H9 (cell line): ENCODE measurements at regions not wholly inside any gene's neighbourhood (a gene's known extent, or its start where the extent isn't known, plus 50 kb on each side); places are given as distances from the start of the nearest gene placed in this dataset.

Source experiments
- DNase-seq: peaks from one replicate; pipeline ENCODE4 v3.0.0-alpha.2; 2017
- H2AFZ ChIP-seq: one replicate; pipeline ENCODE4 v1.6.1; 2013; ENCODE audit warnings: mild to moderate bottlenecking, low read length, control low read depth, moderate library complexity
- H2AK5ac ChIP-seq: 2 replicates; pipeline ENCODE4 v1.6.1; 2013; ENCODE audit warnings: low read length, control low read depth, mixed read lengths; ENCODE audit not compliant: insufficient read length
- H2BK120ac ChIP-seq: one replicate; pipeline ENCODE4 v1.6.1; 2013; ENCODE audit warnings: low read depth, mild to moderate bottlenecking, low read length, control low read depth, inconsistent platforms; ENCODE audit not compliant: poor library complexity, severe bottlenecking
- H2BK12ac ChIP-seq: 2 replicates; pipeline ENCODE4 v1.6.1; 2013; ENCODE audit warnings: low read length, control low read depth, mixed read lengths, low read depth; ENCODE audit not compliant: insufficient read length
- H2BK15ac ChIP-seq: 2 replicates; pipeline ENCODE4 v1.6.1; 2013; ENCODE audit warnings: low read depth, low read length, control low read depth
- H2BK20ac ChIP-seq: one replicate; pipeline ENCODE4 v1.6.1; 2013; ENCODE audit warnings: low read depth, mild to moderate bottlenecking, low read length, control low read depth, inconsistent platforms; ENCODE audit not compliant: poor library complexity, severe bottlenecking
- H2BK5ac ChIP-seq: 2 replicates; pipeline ENCODE4 v1.6.1; 2013; ENCODE audit warnings: low read length, control low read depth, mixed read lengths; ENCODE audit not compliant: insufficient read length
- H3K14ac ChIP-seq: 2 replicates; pipeline ENCODE4 v1.6.1; 2013; ENCODE audit warnings: low read length, control low read depth; ENCODE audit not compliant: insufficient read depth
- H3K18ac ChIP-seq: 2 replicates; pipeline ENCODE4 v1.6.1; 2013; ENCODE audit warnings: low read depth, mild to moderate bottlenecking, mixed read lengths, low read length, control low read depth; ENCODE audit not compliant: insufficient read length
- H3K23ac ChIP-seq: 2 replicates; pipeline ENCODE4 v1.6.1; 2013; ENCODE audit warnings: low read length, control low read depth, mixed read lengths, low read depth; ENCODE audit not compliant: insufficient read length
- H3K23me2 ChIP-seq: 2 replicates; pipeline ENCODE4 v1.6.1; 2013; ENCODE audit warnings: low read depth, mild to moderate bottlenecking, mixed read lengths, low read length, control low read depth; ENCODE audit not compliant: insufficient read length, poor library complexity, severe bottlenecking
- H3K27ac ChIP-seq: 2 replicates; pipeline ENCODE4 v1.5.1; 2013; ENCODE audit warnings: low read length, control low read depth, mixed read lengths, low read depth; ENCODE audit not compliant: insufficient read length
- H3K27me3 ChIP-seq: 2 replicates; pipeline ENCODE4 v1.6.1; 2013; ENCODE audit warnings: low read length, control low read depth, inconsistent platforms; ENCODE audit not compliant: insufficient read depth
- H3K4ac ChIP-seq: 2 replicates; pipeline ENCODE4 v1.6.1; 2013; ENCODE audit warnings: low read depth, mild to moderate bottlenecking, control low read depth, inconsistent platforms, low read length, moderate library complexity
- H3K4me1 ChIP-seq: 2 replicates; pipeline ENCODE4 v1.6.1; 2013; ENCODE audit warnings: low read length, control low read depth, inconsistent platforms; ENCODE audit not compliant: insufficient read depth
- H3K4me2 ChIP-seq: 2 replicates; pipeline ENCODE4 v1.6.1; 2013; ENCODE audit warnings: low read length, control low read depth, mixed read lengths; ENCODE audit not compliant: insufficient read length, insufficient read depth
- H3K56ac ChIP-seq: 2 replicates; pipeline ENCODE4 v1.6.1; 2013; ENCODE audit warnings: low read depth, mild to moderate bottlenecking, mixed read lengths, low read length, control low read depth; ENCODE audit not compliant: insufficient read length
- H3K79me1 ChIP-seq: 2 replicates; pipeline ENCODE4 v1.6.1; 2013; ENCODE audit warnings: low read depth, mild to moderate bottlenecking, moderate library complexity, low read length, control low read depth, inconsistent platforms; ENCODE audit not compliant: insufficient read depth, poor library complexity, severe bottlenecking
- H3K79me2 ChIP-seq: 2 replicates; pipeline ENCODE4 v1.6.1; 2013; ENCODE audit warnings: low read length, control low read depth, inconsistent platforms; ENCODE audit not compliant: insufficient read depth
- H3K9ac ChIP-seq: 2 replicates; pipeline ENCODE4 v1.6.1; 2013; ENCODE audit warnings: low read length, control low read depth, mixed read lengths; ENCODE audit not compliant: insufficient read length; ENCODE audit errors: extremely low read depth
- H3K9me3 ChIP-seq: one replicate; pipeline ENCODE4 v1.6.1; 2013; ENCODE audit warnings: low read depth, low read length, inconsistent platforms; ENCODE audit not compliant: control insufficient read depth
- H3T11ph ChIP-seq: one replicate; pipeline ENCODE4 v1.6.1; 2013; ENCODE audit warnings: mild to moderate bottlenecking, low read length, control low read depth, inconsistent platforms
- H4K20me1 ChIP-seq: one replicate; pipeline ENCODE4 v1.6.1; 2013; ENCODE audit not compliant: control insufficient read depth, insufficient read length, insufficient read depth
- H4K5ac ChIP-seq: 2 replicates; pipeline ENCODE4 v1.6.1; 2013; ENCODE audit warnings: low read depth, mild to moderate bottlenecking, mixed read lengths, low read length, control low read depth; ENCODE audit not compliant: insufficient read length
- H4K8ac ChIP-seq: replicated peaks from 2 replicates; pipeline ENCODE4 v1.6.1; 2013; ENCODE audit warnings: low read length, control low read depth, mixed read lengths, low read depth; ENCODE audit not compliant: insufficient read length
- H4K91ac ChIP-seq: 2 replicates; pipeline ENCODE4 v1.6.1; 2013; ENCODE audit warnings: low read depth, mild to moderate bottlenecking, moderate library complexity, mixed read lengths, low read length, control low read depth; ENCODE audit not compliant: insufficient read length
- H3K27ac Mint-ChIP-seq, 3 experiments: 2 replicates in 2 of 3; 3 replicates in 1 of 3; pipeline ENCODE4 v1.8.0; 2020 to 2021; ENCODE audit warnings: mixed read lengths in 3 of 3, mild to moderate bottlenecking in 1 of 3, moderate library complexity in 1 of 3
- H3K27me3 Mint-ChIP-seq: 2 replicates; pipeline ENCODE4 v1.8.0; 2021; ENCODE audit warnings: low read depth, mild to moderate bottlenecking, moderate library complexity, mixed read lengths
- H3K36me3 Mint-ChIP-seq, 3 experiments: 2 replicates in 2 of 3; 3 replicates in 1 of 3; pipeline ENCODE4 v1.8.0; 2020 to 2021; ENCODE audit warnings: low read depth in 3 of 3, mixed read lengths in 3 of 3; ENCODE audit not compliant: insufficient read depth in 1 of 3
- H3K4me1 Mint-ChIP-seq, 2 experiments: 2 replicates each; pipeline ENCODE4 v1.8.0; 2020; ENCODE audit warnings: mixed read lengths in 2 of 2
- H3K4me3 Mint-ChIP-seq, 2 experiments: 2 replicates in 1 of 2; 3 replicates in 1 of 2; pipeline ENCODE4 v1.8.0; 2020 to 2021; ENCODE audit warnings: mild to moderate bottlenecking in 2 of 2, mixed read lengths in 2 of 2, moderate library complexity in 1 of 2
- H3K9me3 Mint-ChIP-seq, 2 experiments: 2 replicates in 1 of 2; 3 replicates in 1 of 2; pipeline ENCODE4 v1.8.0; 2020; ENCODE audit warnings: mild to moderate bottlenecking in 2 of 2, mixed read lengths in 2 of 2, moderate library complexity in 1 of 2
- CTCF ChIP-seq: fragments of 200-600 bp; sonication (generic); conservative IDR thresholded peaks from 3 replicates; pipeline ENCODE4 v1.8.0; 2021; ENCODE audit warnings: antibody characterized with exemption, mild to moderate bottlenecking
- WGBS: extraction: QIAGEN DNeasy Blood & Tissue Kit; methylation state at CpG from one replicate; pipeline ENCODE4 v1.1.7; 2013; ENCODE audit warnings: missing lambda C conversion rate, low lambda C conversion rate, mixed read lengths; ENCODE audit not compliant: insufficient read length; ENCODE audit errors: extremely low coverage; 5-methylcytosine and 5-hydroxymethylcytosine counted together

- Histone ChIP-seq H3K4ac (no peak overlapping the region), H3K9ac (peak overlapping the region; percentile 78), H2BK15ac (no peak overlapping the region), H2BK5ac (no peak overlapping the region), H4K20me1 (no peaks in the 10 kb centered on the region), H2BK12ac (no peak overlapping the region), H2AK5ac (no peak overlapping the region), H3T11ph (no peak overlapping the region), H4K91ac (peak overlapping the region; percentile 22), H4K8ac (no peak overlapping the region), H3K9me3 (no peaks in the 10 kb centered on the region), H3K79me1 (no peaks in the 10 kb centered on the region), H2AFZ (no peak overlapping the region), H2BK120ac (no peak overlapping the region), H3K14ac (peak overlapping the region; percentile 91), H3K27me3 (no peaks in the 10 kb centered on the region), H3K18ac (peak overlapping the region; percentile 70), H3K56ac (no peak overlapping the region), H2BK20ac (no peak overlapping the region), H3K4me1 (peaks cover 19% of the 10 kb centered on the region; the same call in 1 of the 2 replicates), H3K23me2 (peaks cover 13% of the 10 kb centered on the region), H3K4me2 (peak overlapping the region; percentile 89), H4K5ac (no peak overlapping the region), H3K79me2 (peaks cover 23% of the 10 kb centered on the region), H3K23ac (no peak overlapping the region), H3K27ac (peak overlapping the region; percentile 55)
- Mint-ChIP-seq H3K9me3 (no peaks in the 10 kb centered on the region; a peak in 1 of 5 replicates), H3K4me3 (peak overlapping the region; percentile 85 to 96), H3K4me1 (peaks cover 53 to 69% of the 10 kb centered on the region in 2 experiments), H3K36me3 (peaks cover 0 to 13% (median 4%) of the 10 kb centered on the region in 3 experiments; a peak in 6 of 7 replicates), H3K27ac (peak overlapping the region; percentile 94 to 98 (median 98)), H3K27me3 (no peaks in the 10 kb centered on the region)
- DNase-seq = no peak
- WGBS = no CpG with 5 or more reads among the region's 24 CpGs
- TF ChIP-seq CTCF = no peak
These were observed 86.3 kb upstream of the MELK start for GRCh38 chr9:36486329-36486932.
